AG09309 (cell line): ENCODE measurements at regions not wholly inside any gene's neighbourhood (a gene's known extent, or its start where the extent isn't known, plus 50 kb on each side); places are given as distances from the start of the nearest gene placed in this dataset.
"Not testable (repeated sequence)": the region's sequence is repeated elsewhere in the genome, so short reads cannot be mapped to it uniquely, and the experiment has no call there.

ENCODE experiments used
- DNase-seq: peaks from one replicate; pipeline ENCODE4 v3.0.0-alpha.2; 2010; ENCODE audit warnings: low read depth
- H3K4me3 ChIP-seq: 2 replicates; pipeline ENCODE4 v1.5.1; 2011; ENCODE audit warnings: mild to moderate bottlenecking, low read depth, low read length, moderate library complexity; ENCODE audit not compliant: control insufficient read depth
- TF ChIP-seq, protein P1 (sequence below): IDR thresholded peaks from 2 replicates; pipeline ENCODE4 v1.5.1; 2011; ENCODE audit warnings: mild to moderate bottlenecking, low read depth, low read length, inconsistent platforms; ENCODE audit not compliant: insufficient read depth, control insufficient read depth; ENCODE audit errors: missing control alignments

DNA sequence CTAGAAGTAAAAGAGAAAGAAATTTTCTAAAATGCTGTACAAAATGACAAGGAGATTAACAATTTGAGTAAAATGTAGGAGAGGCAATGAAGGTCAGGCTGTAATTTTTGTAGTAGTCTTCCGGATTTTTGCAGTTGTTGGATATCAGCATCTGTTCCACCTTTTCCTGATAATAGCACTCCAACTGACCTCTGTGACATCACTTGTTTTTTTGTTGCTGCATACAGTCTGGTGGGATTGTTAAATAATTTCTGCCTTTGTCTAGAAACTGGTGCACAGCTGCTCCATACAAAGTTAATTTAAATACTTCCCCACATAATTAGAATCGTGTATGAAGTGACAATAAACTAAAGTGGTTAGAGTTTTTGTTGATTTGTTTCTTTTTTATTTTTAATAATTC lies 731.4 kb downstream of the PLOD2 start:
- H3K4me3 ChIP-seq: no peak overlapping the region
- no peak for DNase-seq
- TF ChIP-seq, protein P1, sequence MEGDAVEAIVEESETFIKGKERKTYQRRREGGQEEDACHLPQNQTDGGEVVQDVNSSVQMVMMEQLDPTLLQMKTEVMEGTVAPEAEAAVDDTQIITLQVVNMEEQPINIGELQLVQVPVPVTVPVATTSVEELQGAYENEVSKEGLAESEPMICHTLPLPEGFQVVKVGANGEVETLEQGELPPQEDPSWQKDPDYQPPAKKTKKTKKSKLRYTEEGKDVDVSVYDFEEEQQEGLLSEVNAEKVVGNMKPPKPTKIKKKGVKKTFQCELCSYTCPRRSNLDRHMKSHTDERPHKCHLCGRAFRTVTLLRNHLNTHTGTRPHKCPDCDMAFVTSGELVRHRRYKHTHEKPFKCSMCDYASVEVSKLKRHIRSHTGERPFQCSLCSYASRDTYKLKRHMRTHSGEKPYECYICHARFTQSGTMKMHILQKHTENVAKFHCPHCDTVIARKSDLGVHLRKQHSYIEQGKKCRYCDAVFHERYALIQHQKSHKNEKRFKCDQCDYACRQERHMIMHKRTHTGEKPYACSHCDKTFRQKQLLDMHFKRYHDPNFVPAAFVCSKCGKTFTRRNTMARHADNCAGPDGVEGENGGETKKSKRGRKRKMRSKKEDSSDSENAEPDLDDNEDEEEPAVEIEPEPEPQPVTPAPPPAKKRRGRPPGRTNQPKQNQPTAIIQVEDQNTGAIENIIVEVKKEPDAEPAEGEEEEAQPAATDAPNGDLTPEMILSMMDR: no peak

DNA sequence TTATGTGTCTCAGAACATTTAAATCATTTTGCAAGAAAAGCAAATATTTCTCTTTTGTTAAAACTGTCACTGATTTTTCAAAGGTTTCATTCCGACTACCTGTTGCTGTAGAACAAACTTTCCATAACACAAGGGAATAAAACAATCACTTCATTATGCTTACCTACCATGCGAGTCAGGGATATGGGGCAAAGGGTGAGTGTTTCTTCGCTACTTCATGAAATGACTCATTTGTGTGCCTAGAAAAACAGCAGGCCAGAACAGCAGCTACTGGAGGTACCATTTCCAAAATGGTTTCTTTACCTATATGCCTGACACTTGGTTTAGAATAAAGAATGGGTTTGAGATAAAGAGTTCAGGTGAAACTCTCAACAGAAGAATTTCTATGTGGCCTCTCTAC lies 712.5 kb downstream of the PLOD2 start:
- TF ChIP-seq, protein P1: no peak
- H3K4me3 ChIP-seq: no peak overlapping the region
- DNase-seq: no peak

DNA sequence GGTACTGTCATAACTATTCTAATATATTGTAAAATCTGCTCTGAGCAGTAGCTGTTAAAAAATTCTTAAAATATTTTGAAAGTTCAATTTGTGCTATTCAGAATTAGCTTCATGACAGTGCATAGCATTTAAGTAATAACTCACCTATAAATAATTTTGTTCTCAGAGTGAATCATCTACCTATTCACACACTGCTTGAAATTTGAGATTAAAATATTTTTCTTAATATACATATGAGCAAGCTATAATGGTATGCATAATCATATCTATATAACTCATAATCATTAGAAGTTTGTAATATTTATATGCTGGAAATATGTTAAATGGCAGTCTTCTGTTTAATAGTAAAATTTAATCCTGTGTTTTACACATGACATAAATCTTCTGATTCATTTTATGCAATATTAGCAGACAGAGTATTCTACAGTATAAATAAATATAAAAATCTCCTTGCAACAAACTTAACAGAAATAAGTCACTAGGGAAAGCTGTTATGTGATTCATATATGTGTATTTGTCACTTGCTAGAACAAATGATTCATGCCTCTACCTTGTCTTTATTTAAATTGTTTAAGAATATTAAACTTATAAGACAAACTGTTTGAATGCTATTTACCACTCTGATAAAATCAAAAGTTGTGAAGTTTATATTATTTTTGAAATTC lies 710.8 kb downstream of the PLOD2 start:
- H3K4me3 ChIP-seq: no peak overlapping the region
- no peak for DNase-seq
- TF ChIP-seq, protein P1: no peak

DNA sequence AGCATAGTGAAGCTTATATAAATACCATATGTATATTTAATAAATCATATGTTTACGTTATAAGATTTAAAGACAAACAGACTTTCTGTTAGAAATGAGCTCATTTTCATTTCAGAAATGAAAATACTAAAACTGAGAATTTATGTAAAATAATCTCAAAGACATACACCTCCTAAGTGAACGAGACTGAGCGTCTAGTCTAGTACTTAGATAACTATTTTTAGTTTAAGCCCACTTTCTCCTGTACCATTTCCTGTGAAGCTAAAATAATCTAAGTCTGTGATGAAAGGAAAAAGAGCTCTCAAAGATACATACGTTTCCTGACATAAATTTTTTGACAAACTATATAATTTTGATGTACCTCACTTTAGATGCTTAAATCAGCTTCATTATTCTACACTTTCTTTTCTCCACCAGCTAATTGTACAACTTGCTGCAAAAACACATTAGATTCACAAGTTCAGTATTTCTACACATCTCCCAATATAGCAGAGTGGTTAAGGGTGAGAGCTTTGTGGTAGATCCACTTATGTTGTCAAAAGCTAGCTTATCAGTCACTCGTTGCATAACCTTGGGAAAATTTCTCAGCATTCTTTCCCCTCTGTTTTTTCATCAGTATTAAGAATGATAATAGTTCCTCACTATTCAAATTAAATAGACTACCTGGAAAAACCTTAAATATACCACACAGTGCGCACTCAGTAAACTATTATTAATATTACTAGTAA lies 703.0 kb downstream of the PLOD2 start:
- TF ChIP-seq, protein P1: no peak
- no peak for DNase-seq
- no peak overlapping the region for H3K4me3 ChIP-seq

DNA sequence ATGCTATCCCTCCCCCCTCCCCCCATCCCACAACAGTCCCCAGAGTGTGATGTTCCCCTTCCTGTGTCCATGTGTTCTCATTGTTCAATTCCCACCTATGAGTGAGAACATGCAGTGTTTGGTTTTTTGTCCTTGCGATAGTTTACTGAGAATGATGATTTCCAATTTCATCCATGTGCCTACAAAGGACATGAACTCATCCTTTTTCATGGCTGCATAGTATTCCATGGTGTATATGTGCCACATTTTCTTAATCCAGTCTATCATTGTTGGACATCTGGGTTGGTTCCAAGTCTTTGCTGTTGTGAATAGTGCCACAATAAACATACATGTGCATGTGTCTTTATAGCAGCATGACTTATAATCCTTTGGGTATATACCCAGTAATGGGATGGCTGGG lies 701.3 kb downstream of the PLOD2 start:
- H3K4me3 ChIP-seq, DNase-seq: not testable (repeated sequence)

DNA sequence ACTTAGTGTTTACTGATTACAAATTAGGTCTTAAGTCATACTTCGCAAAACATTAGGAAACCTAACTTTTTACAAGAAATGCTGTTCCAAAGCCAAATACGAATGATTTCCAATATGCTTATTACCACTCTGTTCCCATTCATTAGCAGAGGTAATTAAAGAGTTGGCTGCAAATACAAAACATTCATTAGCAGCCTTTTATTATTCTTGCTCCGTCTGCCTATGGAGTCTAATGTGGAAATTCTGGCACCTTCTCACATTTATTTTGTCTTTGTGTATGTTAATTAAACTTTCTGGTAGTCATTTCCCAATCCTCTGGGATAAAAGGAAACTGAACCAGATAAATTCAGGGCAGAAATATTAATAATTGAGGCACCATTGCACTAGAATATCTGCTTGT lies 689.0 kb downstream of the PLOD2 start:
- TF ChIP-seq, protein P1: no peak
- DNase-seq: no peak
- H3K4me3 ChIP-seq: no peak overlapping the region

DNA sequence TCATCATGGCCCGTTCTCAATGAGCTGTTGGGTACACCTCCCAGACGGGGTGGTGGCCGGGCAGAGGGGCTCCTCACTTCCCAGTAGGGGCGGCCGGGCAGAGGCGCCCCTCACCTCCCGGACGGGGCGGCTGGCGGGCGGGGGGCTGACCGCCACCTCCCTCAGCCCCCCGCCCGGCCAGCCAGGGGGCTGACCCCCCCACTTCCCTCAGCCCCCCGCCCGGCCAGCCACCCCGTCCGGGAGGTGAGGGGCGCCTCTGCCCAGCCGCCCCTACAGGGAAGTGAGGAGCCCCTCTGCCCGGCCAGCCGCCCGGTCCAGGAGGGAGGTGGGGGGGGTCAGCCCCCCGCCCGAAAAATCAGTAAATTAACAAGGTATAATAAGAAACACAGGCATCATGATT lies 678.2 kb downstream of the PLOD2 start:
- not testable (repeated sequence) for H3K4me3 ChIP-seq, DNase-seq
